GM23338 (cell line): ENCODE measurements at regions not wholly inside any gene's neighbourhood (a gene's known extent, or its start where the extent isn't known, plus 50 kb on each side); places are given as distances from the start of the nearest gene placed in this dataset.

Experiments used
- EZH2 ChIP-seq: fragments of 200-600 bp; sonication (generic); IDR thresholded peaks from one replicate; pipeline ENCODE4 v1.8.0; 2017; ENCODE audit warnings: antibody characterized with exemption, mild to moderate bottlenecking, low read depth; ENCODE audit not compliant: unreplicated experiment
- JUNB ChIP-seq: IDR thresholded peaks from one replicate; pipeline ENCODE4 v1.6.1; 2016; ENCODE audit warnings: antibody characterized with exemption; ENCODE audit not compliant: unreplicated experiment
- POLR2AphosphoS5 ChIP-seq: IDR thresholded peaks from 2 replicates; pipeline ENCODE4 v1.6.1; 2016; ENCODE audit warnings: antibody characterized with exemption, low read depth
- ZNF114 ChIP-seq: fragments of 250-450 bp; sonication (Bioruptor Pico); IDR thresholded peaks from 2 replicates; pipeline ENCODE4 v1.5.0; 2020; ENCODE audit warnings: mild to moderate bottlenecking, moderate library complexity
- TF ChIP-seq, protein P1 (sequence below): IDR thresholded peaks from one replicate; pipeline ENCODE4 v1.6.1; 2018; ENCODE audit warnings: antibody characterized with exemption; ENCODE audit not compliant: unreplicated experiment
- TF ChIP-seq, protein P2 (sequence below), 2 experiments: fragments of 200-600 bp in 1 of 2; sonication (generic) in 1 of 2; conservative IDR thresholded peaks; 2 replicates each; pipeline versions ENCODE4 v1.5.1 to v1.6.1; 2016 to 2017; ENCODE audit warnings: antibody characterized with exemption in 2 of 2, low read depth in 2 of 2, mild to moderate bottlenecking in 2 of 2, moderate library complexity in 1 of 2
- TF ChIP-seq, protein P3 (sequence below): IDR thresholded peaks from 2 replicates; pipeline ENCODE4 v1.6.1; 2016; ENCODE audit warnings: antibody characterized with exemption

DNA sequence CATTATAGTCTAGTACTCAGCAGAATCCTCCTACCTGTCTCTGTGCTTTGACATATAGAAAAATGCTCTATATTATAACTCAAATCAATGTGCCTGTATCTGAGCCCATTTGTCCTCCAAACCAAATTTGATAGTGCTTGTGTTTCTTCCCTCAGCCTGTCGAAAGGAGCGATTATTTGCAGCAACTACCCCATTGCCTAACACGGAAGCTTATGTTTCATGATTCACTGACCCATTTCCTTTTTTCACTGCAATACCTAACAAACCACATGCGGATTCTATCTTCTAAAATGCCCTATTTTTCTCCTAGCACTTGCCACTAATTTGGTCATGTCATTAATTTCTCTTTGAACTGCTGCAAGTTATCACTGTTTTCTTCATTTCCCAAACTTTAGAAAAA, 1220.6 kb upstream of the CADM2 start:
- TF ChIP-seq POLR2AphosphoS5 = no peak
- TF ChIP-seq, protein P1, sequence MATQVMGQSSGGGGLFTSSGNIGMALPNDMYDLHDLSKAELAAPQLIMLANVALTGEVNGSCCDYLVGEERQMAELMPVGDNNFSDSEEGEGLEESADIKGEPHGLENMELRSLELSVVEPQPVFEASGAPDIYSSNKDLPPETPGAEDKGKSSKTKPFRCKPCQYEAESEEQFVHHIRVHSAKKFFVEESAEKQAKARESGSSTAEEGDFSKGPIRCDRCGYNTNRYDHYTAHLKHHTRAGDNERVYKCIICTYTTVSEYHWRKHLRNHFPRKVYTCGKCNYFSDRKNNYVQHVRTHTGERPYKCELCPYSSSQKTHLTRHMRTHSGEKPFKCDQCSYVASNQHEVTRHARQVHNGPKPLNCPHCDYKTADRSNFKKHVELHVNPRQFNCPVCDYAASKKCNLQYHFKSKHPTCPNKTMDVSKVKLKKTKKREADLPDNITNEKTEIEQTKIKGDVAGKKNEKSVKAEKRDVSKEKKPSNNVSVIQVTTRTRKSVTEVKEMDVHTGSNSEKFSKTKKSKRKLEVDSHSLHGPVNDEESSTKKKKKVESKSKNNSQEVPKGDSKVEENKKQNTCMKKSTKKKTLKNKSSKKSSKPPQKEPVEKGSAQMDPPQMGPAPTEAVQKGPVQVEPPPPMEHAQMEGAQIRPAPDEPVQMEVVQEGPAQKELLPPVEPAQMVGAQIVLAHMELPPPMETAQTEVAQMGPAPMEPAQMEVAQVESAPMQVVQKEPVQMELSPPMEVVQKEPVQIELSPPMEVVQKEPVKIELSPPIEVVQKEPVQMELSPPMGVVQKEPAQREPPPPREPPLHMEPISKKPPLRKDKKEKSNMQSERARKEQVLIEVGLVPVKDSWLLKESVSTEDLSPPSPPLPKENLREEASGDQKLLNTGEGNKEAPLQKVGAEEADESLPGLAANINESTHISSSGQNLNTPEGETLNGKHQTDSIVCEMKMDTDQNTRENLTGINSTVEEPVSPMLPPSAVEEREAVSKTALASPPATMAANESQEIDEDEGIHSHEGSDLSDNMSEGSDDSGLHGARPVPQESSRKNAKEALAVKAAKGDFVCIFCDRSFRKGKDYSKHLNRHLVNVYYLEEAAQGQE = no peak
- no peak for TF ChIP-seq EZH2
- TF ChIP-seq, protein P2, sequence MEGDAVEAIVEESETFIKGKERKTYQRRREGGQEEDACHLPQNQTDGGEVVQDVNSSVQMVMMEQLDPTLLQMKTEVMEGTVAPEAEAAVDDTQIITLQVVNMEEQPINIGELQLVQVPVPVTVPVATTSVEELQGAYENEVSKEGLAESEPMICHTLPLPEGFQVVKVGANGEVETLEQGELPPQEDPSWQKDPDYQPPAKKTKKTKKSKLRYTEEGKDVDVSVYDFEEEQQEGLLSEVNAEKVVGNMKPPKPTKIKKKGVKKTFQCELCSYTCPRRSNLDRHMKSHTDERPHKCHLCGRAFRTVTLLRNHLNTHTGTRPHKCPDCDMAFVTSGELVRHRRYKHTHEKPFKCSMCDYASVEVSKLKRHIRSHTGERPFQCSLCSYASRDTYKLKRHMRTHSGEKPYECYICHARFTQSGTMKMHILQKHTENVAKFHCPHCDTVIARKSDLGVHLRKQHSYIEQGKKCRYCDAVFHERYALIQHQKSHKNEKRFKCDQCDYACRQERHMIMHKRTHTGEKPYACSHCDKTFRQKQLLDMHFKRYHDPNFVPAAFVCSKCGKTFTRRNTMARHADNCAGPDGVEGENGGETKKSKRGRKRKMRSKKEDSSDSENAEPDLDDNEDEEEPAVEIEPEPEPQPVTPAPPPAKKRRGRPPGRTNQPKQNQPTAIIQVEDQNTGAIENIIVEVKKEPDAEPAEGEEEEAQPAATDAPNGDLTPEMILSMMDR (conservative IDR thresholded peaks at IDR 0.05; ENCODE audit: low read depth in 2 of 2) = no peak
- TF ChIP-seq, protein P3, sequence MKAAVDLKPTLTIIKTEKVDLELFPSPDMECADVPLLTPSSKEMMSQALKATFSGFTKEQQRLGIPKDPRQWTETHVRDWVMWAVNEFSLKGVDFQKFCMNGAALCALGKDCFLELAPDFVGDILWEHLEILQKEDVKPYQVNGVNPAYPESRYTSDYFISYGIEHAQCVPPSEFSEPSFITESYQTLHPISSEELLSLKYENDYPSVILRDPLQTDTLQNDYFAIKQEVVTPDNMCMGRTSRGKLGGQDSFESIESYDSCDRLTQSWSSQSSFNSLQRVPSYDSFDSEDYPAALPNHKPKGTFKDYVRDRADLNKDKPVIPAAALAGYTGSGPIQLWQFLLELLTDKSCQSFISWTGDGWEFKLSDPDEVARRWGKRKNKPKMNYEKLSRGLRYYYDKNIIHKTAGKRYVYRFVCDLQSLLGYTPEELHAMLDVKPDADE = no peak
- no peak for TF ChIP-seq JUNB
- no peak for TF ChIP-seq ZNF114 (CRISPR knock-in tag)
